Upper lobe of right lung (tissue), 1 donor: ENCODE measurements at regions not wholly inside any gene's neighbourhood (a gene's known extent, or its start where the extent isn't known, plus 50 kb on each side); places are given as distances from the start of the nearest gene placed in this dataset.

Experiments
- ATAC-seq: fragments of 200-7000 bp; cut with Tn5 transposase; one replicate; pipeline ENCODE4 v1.9.1; 2020; ENCODE audit warnings: mild to moderate bottlenecking, moderate library complexity
- DNase-seq: peaks from one replicate; pipeline ENCODE4 v3.0.0-alpha.2; 2020
- H3K27ac ChIP-seq: fragments of 200-600 bp; one replicate; pipeline ENCODE4 v1.8.0; 2022
- H3K27me3 ChIP-seq: fragments of 200-600 bp; one replicate; pipeline ENCODE4 v1.8.0; 2022; ENCODE audit warnings: mild to moderate bottlenecking
- H3K36me3 ChIP-seq: fragments of 200-600 bp; one replicate; pipeline ENCODE4 v1.8.0; 2022
- H3K4me1 ChIP-seq: fragments of 200-600 bp; one replicate; pipeline ENCODE4 v1.8.0; 2022
- H3K4me3 ChIP-seq: fragments of 200-600 bp; one replicate; pipeline ENCODE4 v1.8.0; 2022; ENCODE audit warnings: mild to moderate bottlenecking
- H3K9me3 ChIP-seq: fragments of 200-600 bp; one replicate; pipeline ENCODE4 v1.8.0; 2022
- intact Hi-C: fragments of 100-400 bp; cut with DNase I; formaldehyde crosslinking; loops from one replicate; pipeline ENCODE4 v1.11.0; 2022
- TF ChIP-seq, protein P1 (sequence below): fragments of 200-600 bp; IDR thresholded peaks from one replicate; pipeline ENCODE4 v1.8.0; 2022; ENCODE audit warnings: antibody characterized with exemption
- donor health status: DM: no; HTN: yes; CAD: no; lungs with severe emphysema.

DNA sequence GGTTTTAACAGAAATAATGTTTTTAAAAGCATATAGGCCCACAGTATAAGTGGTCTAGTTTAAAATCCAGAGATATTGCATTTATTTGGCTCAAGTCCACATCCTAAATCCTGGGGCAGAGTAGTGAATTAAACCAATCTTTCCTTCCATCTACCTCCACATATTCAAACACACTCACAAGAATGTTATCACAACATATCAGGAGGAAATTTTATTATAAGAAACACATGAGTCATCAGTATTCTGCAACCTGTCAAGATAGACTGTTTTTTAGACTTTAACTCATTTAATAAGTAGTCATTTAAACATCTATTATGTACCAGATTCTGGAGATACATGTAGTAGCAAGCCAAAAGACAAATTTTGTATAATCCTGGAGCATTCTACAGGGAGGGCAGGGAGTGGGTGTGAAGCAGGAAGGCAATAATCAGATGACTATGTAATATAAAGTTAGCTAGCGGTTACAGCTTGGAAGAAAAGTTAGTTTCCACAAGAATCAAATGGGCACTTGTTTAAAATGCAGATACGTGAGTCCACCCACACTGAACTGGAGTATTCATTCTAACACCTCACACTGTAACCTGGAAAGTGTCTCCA lies 187.3 kb upstream of the PIK3R1 start:
- Histone ChIP-seq H3K27ac (no peak overlapping the region), H3K9me3 (no peaks in the 10 kb centered on the region), H3K27me3 (no peaks in the 10 kb centered on the region), H3K4me1 (peaks cover 14% of the 10 kb centered on the region), H3K4me3 (no peak overlapping the region), H3K36me3 (no peaks in the 10 kb centered on the region)
- DNase-seq (no peak), ATAC-seq (no peak)
- intact Hi-C loops: no loop called here
- TF ChIP-seq, protein P1, sequence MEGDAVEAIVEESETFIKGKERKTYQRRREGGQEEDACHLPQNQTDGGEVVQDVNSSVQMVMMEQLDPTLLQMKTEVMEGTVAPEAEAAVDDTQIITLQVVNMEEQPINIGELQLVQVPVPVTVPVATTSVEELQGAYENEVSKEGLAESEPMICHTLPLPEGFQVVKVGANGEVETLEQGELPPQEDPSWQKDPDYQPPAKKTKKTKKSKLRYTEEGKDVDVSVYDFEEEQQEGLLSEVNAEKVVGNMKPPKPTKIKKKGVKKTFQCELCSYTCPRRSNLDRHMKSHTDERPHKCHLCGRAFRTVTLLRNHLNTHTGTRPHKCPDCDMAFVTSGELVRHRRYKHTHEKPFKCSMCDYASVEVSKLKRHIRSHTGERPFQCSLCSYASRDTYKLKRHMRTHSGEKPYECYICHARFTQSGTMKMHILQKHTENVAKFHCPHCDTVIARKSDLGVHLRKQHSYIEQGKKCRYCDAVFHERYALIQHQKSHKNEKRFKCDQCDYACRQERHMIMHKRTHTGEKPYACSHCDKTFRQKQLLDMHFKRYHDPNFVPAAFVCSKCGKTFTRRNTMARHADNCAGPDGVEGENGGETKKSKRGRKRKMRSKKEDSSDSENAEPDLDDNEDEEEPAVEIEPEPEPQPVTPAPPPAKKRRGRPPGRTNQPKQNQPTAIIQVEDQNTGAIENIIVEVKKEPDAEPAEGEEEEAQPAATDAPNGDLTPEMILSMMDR: no peak

DNA sequence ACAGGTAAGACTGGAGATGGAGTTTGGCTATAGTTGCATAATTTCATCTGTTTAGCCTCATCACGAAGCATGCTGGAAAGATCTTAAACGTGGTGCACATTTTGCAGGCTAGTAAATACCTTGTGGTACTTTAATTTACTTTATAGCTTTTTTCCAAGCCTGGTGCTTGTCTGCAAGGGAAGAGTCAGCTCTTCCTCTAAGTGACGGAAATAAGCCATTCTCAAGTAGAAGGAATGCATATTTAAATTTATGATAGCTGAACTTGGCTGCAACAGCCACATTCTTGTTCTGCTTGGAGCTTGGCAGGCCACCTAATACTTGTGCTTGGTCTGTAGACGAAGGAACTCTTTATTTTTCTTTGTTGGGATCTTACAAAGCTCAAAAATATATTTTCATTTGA lies 188.0 kb upstream of the PIK3R1 start:
- peak; percentile 56 for ATAC-seq
- Histone ChIP-seq H3K27ac (no peak overlapping the region), H3K36me3 (no peaks in the 10 kb centered on the region), H3K4me3 (no peak overlapping the region), H3K27me3 (no peaks in the 10 kb centered on the region), H3K4me1 (peaks cover 14% of the 10 kb centered on the region), H3K9me3 (no peaks in the 10 kb centered on the region)
- no peak for DNase-seq
- intact Hi-C loops: no loop called here
- TF ChIP-seq, protein P1: no peak

DNA sequence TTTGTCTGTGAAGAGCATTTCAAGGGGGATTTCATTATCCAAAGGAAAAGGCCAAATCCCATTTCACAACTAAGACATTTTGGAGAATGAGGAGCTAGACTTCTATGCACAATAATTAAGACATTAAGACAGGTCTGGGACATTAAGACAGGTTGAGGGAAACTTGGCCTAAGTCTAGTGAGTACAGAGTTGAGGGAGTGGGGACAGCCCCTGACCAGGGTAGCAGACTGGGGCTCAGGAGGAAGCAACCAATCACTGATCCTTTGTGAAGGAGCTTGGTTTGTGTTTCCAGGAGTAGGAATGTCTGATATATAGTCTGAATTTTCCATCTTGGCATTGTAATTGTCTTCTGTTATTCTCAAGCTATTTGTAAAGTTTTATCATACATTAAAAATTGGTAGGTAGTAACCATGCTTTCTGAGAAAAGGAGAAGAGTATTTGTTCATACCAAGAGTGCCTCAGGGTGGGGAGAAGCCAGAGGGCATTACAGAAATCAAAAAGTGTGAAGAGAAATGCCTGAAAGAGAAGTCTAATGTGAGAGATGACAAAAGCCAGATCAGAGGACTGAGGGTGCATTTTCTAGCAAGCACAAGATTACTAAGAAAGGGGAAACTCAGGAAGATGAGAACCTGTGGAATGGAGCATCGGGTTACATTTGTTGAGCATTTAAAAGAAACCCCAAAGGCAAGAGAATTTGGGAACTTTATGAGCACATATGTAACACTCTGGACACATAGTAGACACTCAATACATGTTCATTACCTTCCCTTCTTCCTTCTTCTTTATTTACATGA lies 189.3 kb upstream of the PIK3R1 start:
- H3K4me3 ChIP-seq: no peak overlapping the region
- H3K27ac ChIP-seq: no peak overlapping the region
- DNase-seq (no peak), ATAC-seq (no peak)
- TF ChIP-seq, protein P1: no peak
- H3K27me3 ChIP-seq: no peaks in the 10 kb centered on the region
- H3K36me3 ChIP-seq: no peaks in the 10 kb centered on the region
- H3K9me3 ChIP-seq: no peaks in the 10 kb centered on the region
- H3K4me1 ChIP-seq: peaks cover 14% of the 10 kb centered on the region
- intact Hi-C loops: no loop called here

DNA sequence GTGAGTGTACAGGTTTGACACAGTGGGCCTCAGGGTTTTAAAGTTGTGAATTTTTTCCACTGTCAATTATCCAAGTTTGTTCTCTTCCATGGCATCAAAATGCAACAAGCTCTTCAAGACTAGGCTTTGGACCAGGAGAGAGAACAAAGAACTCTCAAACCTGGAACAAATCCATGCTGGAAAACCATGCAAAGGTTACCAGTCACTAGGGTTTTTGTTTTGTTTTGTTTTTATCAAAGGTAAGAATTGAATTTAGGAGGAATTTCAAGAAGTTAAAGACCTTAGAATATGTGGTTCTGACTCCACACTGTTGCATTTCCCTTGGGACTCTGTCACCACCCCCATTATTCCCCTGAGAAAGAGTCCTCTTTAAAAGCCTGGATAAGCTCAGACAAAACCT lies 191.1 kb upstream of the PIK3R1 start:
- DNase-seq: no peak
- ATAC-seq: no peak
- H3K4me3 ChIP-seq: no peak overlapping the region
- no peaks in the 10 kb centered on the region for H3K9me3 ChIP-seq
- H3K27me3 ChIP-seq: no peaks in the 10 kb centered on the region
- H3K36me3 ChIP-seq: no peaks in the 10 kb centered on the region
- TF ChIP-seq, protein P1: no peak
- peaks cover 14% of the 10 kb centered on the region for H3K4me1 ChIP-seq
- intact Hi-C loops: no loop called here
- no peak overlapping the region for H3K27ac ChIP-seq

DNA sequence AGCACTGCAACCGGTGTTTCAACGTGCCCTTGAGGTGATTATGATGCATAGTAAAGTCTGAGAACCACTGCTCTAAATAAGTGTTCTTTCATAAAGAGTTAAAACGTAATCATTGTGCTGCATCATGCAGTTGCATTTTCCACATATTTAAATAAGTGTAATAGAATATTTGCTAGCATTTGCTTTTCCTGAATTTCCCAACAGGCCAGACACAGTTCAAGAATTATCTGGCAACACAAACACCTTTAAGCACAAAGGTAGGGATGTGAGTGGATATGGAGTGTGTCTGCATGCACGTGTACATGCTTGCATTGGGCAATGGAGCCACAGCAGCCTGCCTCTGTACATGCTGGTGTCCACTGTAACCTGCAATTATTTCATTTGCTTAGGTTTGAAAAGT lies 193.6 kb upstream of the PIK3R1 start:
- Histone ChIP-seq H3K4me3 (no peak overlapping the region), H3K36me3 (no peaks in the 10 kb centered on the region), H3K9me3 (no peaks in the 10 kb centered on the region), H3K27ac (no peak overlapping the region), H3K4me1 (peaks cover under 1% of the 10 kb centered on the region), H3K27me3 (no peaks in the 10 kb centered on the region)
- no peak for DNase-seq
- TF ChIP-seq, protein P1: no peak
- intact Hi-C loops: no loop called here
- no peak for ATAC-seq
